Breast epithelium (tissue), 4 donors: ENCODE measurements at regions not wholly inside any gene's neighbourhood (a gene's known extent, or its start where the extent isn't known, plus 50 kb on each side); places are given as distances from the start of the nearest gene placed in this dataset.

Experiments used
- DNase-seq, 2 donors: peaks; one replicate each; pipeline ENCODE4 v3.0.0-alpha.2; 2019; ENCODE audit warnings: low spot score in 2 of 2
- H3K27ac ChIP-seq, 2 donors: fragments of 200-600 bp; sonication (generic) in 1 of 2; one replicate each; pipeline ENCODE4 v1.5.1; 2016 to 2019; ENCODE audit warnings: mild to moderate bottlenecking in 1 of 2
- H3K27me3 ChIP-seq, 2 donors: fragments of 200-600 bp; sonication (generic) in 1 of 2; one replicate each; pipeline versions ENCODE4 v1.5.1 to v1.6.0; 2017 to 2019; ENCODE audit warnings: control low read depth in 1 of 2, mild to moderate bottlenecking in 1 of 2
- H3K36me3 ChIP-seq: fragments of 200-600 bp; one replicate; pipeline ENCODE4 v1.5.1; 2019
- H3K4me1 ChIP-seq, 2 donors: fragments of 200-600 bp; sonication (generic); one replicate each; pipeline ENCODE4 v1.5.1; 2016 to 2019; ENCODE audit warnings: control low read depth in 1 of 2
- H3K4me3 ChIP-seq, 3 donors: fragments of 200-600 bp; sonication (generic); 1 replicate in 2 of 3; 2 replicates in 1 of 3; pipeline ENCODE4 v1.5.1; 2016 to 2019; ENCODE audit warnings: mild to moderate bottlenecking in 3 of 3, moderate library complexity in 2 of 3
- H3K9me3 ChIP-seq, 2 donors: fragments of 200-600 bp; sonication (generic) in 1 of 2; one replicate each; pipeline ENCODE4 v1.5.1; 2016 to 2019; ENCODE audit warnings: control low read depth in 1 of 2
- POLR2A ChIP-seq: fragments of 450-650 bp; IDR thresholded peaks from one replicate; pipeline ENCODE4 v1.6.1; 2016; ENCODE audit warnings: antibody characterized with exemption, mild to moderate bottlenecking, moderate library complexity
- POLR2AphosphoS5 ChIP-seq, 3 donors: sonication (generic); formaldehyde crosslinking; IDR thresholded peaks; one replicate each; pipeline ENCODE4 v1.6.1; 2017; ENCODE audit warnings: antibody characterized with exemption in 3 of 3
- intact Hi-C: fragments of 100-400 bp; cut with DNase I; formaldehyde crosslinking; loops from one replicate; pipeline ENCODE4 v1.15.1; 2023; ENCODE audit warnings: low total_unique reads
- TF ChIP-seq, protein P1 (sequence below), 3 donors: fragments of 450-650 bp; IDR thresholded peaks; one replicate each; pipeline ENCODE4 v1.5.1; 2016 to 2017; ENCODE audit warnings: antibody characterized with exemption in 3 of 3, mild to moderate bottlenecking in 3 of 3, moderate library complexity in 3 of 3

DNA sequence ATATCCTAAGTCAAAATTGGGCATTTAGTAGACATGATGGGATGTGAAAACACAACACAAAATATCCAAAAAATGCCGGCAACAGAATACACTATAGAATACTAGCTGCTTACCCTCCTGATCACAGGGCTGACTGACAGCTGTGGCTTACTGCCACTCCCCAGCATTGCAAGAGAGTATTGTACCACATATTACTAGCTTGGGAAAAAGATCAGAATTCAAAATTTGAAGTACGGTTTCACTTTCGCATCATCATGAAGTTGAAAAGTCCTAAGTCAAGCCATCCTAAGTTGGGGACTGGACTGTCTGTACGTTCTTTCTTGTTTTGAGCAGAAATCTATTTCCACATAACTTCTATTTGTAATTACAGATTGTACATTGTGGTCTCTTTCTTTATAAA is 851.4 kb downstream of the MAT2B start:
- Histone ChIP-seq H3K36me3 (no peaks in the 10 kb centered on the region), H3K4me3 (no peak overlapping the region), H3K27ac (no peak overlapping the region), H3K4me1 (no peaks in the 10 kb centered on the region), H3K9me3 (no peaks in the 10 kb centered on the region), H3K27me3 (no peaks in the 10 kb centered on the region)
- intact Hi-C loops = no loop called here
- DNase-seq = no peak
- TF ChIP-seq POLR2A (no peak), POLR2AphosphoS5 (IDR thresholded peaks at IDR 0.05) (no peak)
- TF ChIP-seq, protein P1, sequence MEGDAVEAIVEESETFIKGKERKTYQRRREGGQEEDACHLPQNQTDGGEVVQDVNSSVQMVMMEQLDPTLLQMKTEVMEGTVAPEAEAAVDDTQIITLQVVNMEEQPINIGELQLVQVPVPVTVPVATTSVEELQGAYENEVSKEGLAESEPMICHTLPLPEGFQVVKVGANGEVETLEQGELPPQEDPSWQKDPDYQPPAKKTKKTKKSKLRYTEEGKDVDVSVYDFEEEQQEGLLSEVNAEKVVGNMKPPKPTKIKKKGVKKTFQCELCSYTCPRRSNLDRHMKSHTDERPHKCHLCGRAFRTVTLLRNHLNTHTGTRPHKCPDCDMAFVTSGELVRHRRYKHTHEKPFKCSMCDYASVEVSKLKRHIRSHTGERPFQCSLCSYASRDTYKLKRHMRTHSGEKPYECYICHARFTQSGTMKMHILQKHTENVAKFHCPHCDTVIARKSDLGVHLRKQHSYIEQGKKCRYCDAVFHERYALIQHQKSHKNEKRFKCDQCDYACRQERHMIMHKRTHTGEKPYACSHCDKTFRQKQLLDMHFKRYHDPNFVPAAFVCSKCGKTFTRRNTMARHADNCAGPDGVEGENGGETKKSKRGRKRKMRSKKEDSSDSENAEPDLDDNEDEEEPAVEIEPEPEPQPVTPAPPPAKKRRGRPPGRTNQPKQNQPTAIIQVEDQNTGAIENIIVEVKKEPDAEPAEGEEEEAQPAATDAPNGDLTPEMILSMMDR (IDR thresholded peaks at IDR 0.05) = no peak

DNA sequence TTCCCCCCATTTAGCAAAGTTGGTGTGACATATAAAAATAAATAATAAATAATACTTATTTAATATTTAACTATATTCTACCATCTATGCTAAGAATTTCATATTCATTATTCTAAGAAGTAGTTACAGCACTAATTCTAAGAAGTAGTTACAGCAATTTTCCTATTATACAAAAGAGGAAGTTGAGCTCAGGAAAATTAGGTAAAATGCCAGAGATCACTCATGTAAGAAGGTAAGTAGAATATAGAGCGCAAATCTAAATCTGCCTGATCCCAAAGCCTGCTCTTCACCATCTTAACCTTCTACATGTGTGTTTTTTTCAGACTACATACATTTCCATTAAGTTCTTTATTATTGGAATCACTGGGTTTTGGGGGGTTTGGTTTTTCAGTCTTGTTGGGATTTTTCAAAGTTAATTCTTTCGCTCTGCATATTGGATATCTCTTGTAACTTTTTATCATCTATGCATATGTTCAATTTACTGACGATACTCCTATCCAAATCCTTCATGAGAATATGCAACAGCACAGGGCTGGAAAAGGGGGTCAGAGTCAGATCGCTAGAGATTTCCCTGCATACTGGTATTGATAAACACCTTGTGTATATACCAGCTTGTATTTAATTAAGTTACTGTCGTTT is 852.1 kb downstream of the MAT2B start:
- Histone ChIP-seq H3K27ac (no peak overlapping the region), H3K4me1 (no peaks in the 10 kb centered on the region), H3K9me3 (no peaks in the 10 kb centered on the region), H3K4me3 (no peak overlapping the region), H3K27me3 (no peaks in the 10 kb centered on the region), H3K36me3 (no peaks in the 10 kb centered on the region)
- no peak for TF ChIP-seq POLR2A
- TF ChIP-seq, protein P1 (IDR thresholded peaks at IDR 0.05) = no peak
- no peak for TF ChIP-seq POLR2AphosphoS5 (IDR thresholded peaks at IDR 0.05)
- no peak for DNase-seq
- intact Hi-C loops = no loop called here

DNA sequence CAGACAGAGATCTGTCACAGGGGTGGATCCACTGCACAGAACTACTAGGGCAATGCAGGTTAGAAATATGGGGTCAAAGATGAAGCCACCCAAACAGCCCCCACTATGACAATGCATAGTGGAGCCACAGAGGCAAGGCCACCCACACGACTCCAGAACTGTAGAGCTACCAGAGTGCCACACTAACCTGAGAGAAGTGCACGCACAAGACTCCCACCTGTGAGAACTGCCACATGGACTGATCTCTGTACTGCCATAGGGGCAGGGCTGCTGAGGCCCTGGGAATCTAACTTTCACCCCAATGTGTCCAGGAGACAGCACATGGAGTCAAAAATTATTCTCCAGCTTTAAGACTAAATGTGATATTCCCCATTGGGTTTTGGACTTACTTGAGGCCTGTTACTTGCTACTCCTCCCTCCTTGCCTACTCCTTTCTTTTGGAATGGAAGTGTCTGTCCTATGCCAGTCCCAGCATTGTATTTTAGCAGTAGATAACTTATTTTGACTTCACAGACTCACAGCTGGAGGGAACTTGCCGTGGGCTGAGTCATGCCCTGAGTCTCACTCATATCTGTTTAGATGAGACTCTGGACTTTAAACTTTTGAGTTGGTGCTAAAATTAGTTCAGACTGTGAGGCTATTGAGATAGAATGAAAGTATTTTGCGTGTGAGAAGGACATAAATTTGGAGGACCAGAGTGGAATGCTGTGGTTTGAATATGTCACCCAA is 853.3 kb downstream of the MAT2B start:
- no peak overlapping the region for H3K27ac ChIP-seq
- no peak for DNase-seq
- no peaks in the 10 kb centered on the region for H3K36me3 ChIP-seq
- TF ChIP-seq, protein P1 (IDR thresholded peaks at IDR 0.05) = no peak
- TF ChIP-seq POLR2AphosphoS5 (IDR thresholded peaks at IDR 0.05) (no peak), POLR2A (no peak)
- no peaks in the 10 kb centered on the region for H3K27me3 ChIP-seq
- no peak overlapping the region for H3K4me3 ChIP-seq
- H3K4me1 ChIP-seq = no peaks in the 10 kb centered on the region
- H3K9me3 ChIP-seq = no peaks in the 10 kb centered on the region
- intact Hi-C loops = no loop called here

DNA sequence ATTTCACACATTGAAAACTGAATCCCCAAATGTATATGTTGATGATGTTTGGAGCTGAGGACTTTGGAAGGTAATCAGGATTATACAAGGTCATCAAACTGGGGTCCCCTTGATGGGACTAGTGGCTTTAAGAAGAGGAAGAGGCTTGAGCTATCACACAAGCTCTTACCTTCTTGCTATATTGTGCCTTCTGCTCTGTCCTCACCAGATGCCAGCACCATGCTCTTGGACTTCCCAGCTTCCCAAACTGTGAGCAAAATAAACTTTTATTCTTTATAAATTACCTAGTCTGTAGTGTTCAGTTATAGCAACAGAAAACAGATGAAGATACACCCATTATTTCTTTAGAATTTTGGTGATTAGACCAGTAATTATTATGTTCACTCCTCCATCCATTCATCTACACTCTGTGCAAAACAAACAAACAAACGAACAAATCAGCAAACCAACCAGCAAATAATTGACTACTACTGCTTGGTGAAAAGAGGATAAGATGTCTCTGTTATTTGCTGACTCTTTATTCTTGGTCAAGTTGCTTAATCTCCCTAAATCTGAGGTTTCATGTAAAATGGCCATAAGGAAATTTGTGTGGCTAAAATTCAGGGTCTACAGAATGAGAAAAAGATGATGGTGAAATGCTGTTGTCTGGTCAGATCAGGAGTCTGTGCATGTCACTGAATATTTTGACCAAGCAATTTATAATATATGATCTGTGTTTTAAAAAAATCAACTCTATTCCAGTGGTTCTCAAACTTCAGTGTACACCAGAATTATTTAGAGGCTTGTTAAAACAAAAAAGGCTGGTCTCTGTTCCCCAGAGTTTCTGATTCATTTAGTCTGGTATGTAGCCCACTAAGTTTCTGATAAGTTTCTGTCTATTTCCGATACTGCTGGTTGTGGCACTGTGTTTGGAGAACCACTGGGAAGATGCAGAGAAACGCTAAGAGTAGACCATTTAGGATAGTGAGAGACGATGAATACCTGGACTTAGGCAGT is 854.1 kb downstream of the MAT2B start:
- TF ChIP-seq POLR2A = no peak
- no peak for TF ChIP-seq POLR2AphosphoS5 (IDR thresholded peaks at IDR 0.05)
- TF ChIP-seq, protein P1 (IDR thresholded peaks at IDR 0.05) = no peak
- intact Hi-C loops = no loop called here
- Histone ChIP-seq H3K4me1 (no peaks in the 10 kb centered on the region), H3K4me3 (no peak overlapping the region), H3K27me3 (no peaks in the 10 kb centered on the region), H3K27ac (no peak overlapping the region), H3K36me3 (no peaks in the 10 kb centered on the region), H3K9me3 (no peaks in the 10 kb centered on the region)
- DNase-seq = no peak
